CD4-positive, alpha-beta T cell (primary cell): ENCODE measurements at regions not wholly inside any gene's neighbourhood (a gene's known extent, or its start where the extent isn't known, plus 50 kb on each side); places are given as distances from the start of the nearest gene placed in this dataset.

Source experiments
- ATAC-seq: fragments of 200-7000 bp; cut with Tn5 transposase; one replicate; pipeline ENCODE4 v1.10.0; 2022; ENCODE audit warnings: mild to moderate bottlenecking; ENCODE audit not compliant: poor library complexity
- CTCF ChIA-PET: fragments of 350-600 bp; sonication (Branson Sonifier 250); formaldehyde crosslinking; loops from one replicate; lab custom pipeline; 2021; ENCODE audit warnings: antibody characterized with exemption, inconsistent platforms; lab: Charles Lee
- POLR2A ChIA-PET: fragments of 350-600 bp; sonication (Branson Sonifier 250); formaldehyde crosslinking; loops from one replicate; lab custom pipeline; 2021; ENCODE audit warnings: antibody characterized with exemption, inconsistent platforms; lab: Charles Lee
- DNase-seq, 14 experiments: peaks; one replicate each; pipeline ENCODE4 v3.0.0-alpha.2; 2013 to 2020; ENCODE audit warnings: mixed read lengths in 2 of 14
- H3K27ac ChIP-seq, 2 donors: one replicate each; pipeline versions ENCODE4 v1.5.1 to v1.7.0; 2013; ENCODE audit warnings: low read length in 2 of 2, low read depth in 1 of 2, mild to moderate bottlenecking in 1 of 2
- H3K27me3 ChIP-seq, 2 experiments: 1 replicate in 1 of 2; 2 replicates in 1 of 2; pipeline versions ENCODE4 v1.6.1 to v1.7.0; 2013; ENCODE audit warnings: low read length in 2 of 2, control low read depth in 1 of 2, mild to moderate bottlenecking in 1 of 2, moderate library complexity in 1 of 2; ENCODE audit not compliant: insufficient read depth in 2 of 2, control insufficient read depth in 1 of 2
- H3K36me3 ChIP-seq: one replicate; pipeline ENCODE4 v1.6.1; 2013; ENCODE audit warnings: low read length, control low read depth; ENCODE audit not compliant: insufficient read depth
- H3K4me1 ChIP-seq: one replicate; pipeline ENCODE4 v1.6.1; 2013; ENCODE audit warnings: low read length, control low read depth; ENCODE audit not compliant: insufficient read depth
- H3K4me3 ChIP-seq: one replicate; pipeline ENCODE4 v1.5.1; 2013; ENCODE audit warnings: mild to moderate bottlenecking, low read length, moderate library complexity
- H3K9me3 ChIP-seq, 2 experiments: 1 replicate in 1 of 2; 2 replicates in 1 of 2; pipeline versions ENCODE4 v1.6.1 to v1.7.0; 2013; ENCODE audit warnings: low read length in 2 of 2, mild to moderate bottlenecking in 2 of 2, control low read depth in 1 of 2, moderate library complexity in 1 of 2; ENCODE audit not compliant: control insufficient read depth in 1 of 2, insufficient read depth in 1 of 2
- H3K27ac Mint-ChIP-seq: one replicate; pipeline ENCODE4 v1.8.0; 2020; ENCODE audit warnings: mixed read lengths
- H3K27me3 Mint-ChIP-seq: one replicate; pipeline ENCODE4 v1.8.0; 2021; ENCODE audit warnings: mixed read lengths
- H3K36me3 Mint-ChIP-seq: one replicate; pipeline ENCODE4 v1.8.0; 2021; ENCODE audit warnings: low read depth, mixed read lengths
- H3K4me1 Mint-ChIP-seq: one replicate; pipeline ENCODE4 v1.8.0; 2021; ENCODE audit warnings: low read depth, mixed read lengths
- H3K4me3 Mint-ChIP-seq: one replicate; pipeline ENCODE4 v1.8.0; 2020; ENCODE audit warnings: mild to moderate bottlenecking, mixed read lengths
- H3K9me3 Mint-ChIP-seq: one replicate; pipeline ENCODE4 v1.8.0; 2020; ENCODE audit warnings: mixed read lengths
- intact Hi-C, 2 experiments: fragments of 100-400 bp; cut with DNase I in 1 of 2; cut with micrococcal nuclease in 1 of 2; formaldehyde crosslinking; loops; one replicate each; pipeline versions ENCODE4 v1.15.1 to v1.9.0; 2023 to 2025; cut with DNase I, micrococcal nuclease
- TF ChIP-seq, protein P1 (sequence below): fragments of 200-600 bp; IDR thresholded peaks from one replicate; pipeline ENCODE4 v1.8.0; 2022; ENCODE audit warnings: antibody characterized with exemption, mild to moderate bottlenecking

GRCh38 chr6:43912598-43913371 is 142.8 kb downstream of the VEGFA start:
- Histone ChIP-seq H3K9me3 (no peaks in the 10 kb centered on the region), H3K4me1 (no peaks in the 10 kb centered on the region), H3K27ac (no peak overlapping the region), H3K27me3 (peaks cover 0 to 3% of the 10 kb centered on the region in 2 experiments), H3K4me3 (no peak overlapping the region), H3K36me3 (no peaks in the 10 kb centered on the region)
- Mint-ChIP-seq H3K27ac (no peak overlapping the region), H3K36me3 (no peaks in the 10 kb centered on the region), H3K27me3 (no peaks in the 10 kb centered on the region), H3K9me3 (no peaks in the 10 kb centered on the region), H3K4me1 (no peaks in the 10 kb centered on the region), H3K4me3 (no peak overlapping the region)
- TF ChIP-seq, protein P1, sequence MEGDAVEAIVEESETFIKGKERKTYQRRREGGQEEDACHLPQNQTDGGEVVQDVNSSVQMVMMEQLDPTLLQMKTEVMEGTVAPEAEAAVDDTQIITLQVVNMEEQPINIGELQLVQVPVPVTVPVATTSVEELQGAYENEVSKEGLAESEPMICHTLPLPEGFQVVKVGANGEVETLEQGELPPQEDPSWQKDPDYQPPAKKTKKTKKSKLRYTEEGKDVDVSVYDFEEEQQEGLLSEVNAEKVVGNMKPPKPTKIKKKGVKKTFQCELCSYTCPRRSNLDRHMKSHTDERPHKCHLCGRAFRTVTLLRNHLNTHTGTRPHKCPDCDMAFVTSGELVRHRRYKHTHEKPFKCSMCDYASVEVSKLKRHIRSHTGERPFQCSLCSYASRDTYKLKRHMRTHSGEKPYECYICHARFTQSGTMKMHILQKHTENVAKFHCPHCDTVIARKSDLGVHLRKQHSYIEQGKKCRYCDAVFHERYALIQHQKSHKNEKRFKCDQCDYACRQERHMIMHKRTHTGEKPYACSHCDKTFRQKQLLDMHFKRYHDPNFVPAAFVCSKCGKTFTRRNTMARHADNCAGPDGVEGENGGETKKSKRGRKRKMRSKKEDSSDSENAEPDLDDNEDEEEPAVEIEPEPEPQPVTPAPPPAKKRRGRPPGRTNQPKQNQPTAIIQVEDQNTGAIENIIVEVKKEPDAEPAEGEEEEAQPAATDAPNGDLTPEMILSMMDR, result no peak
- ATAC-seq (no peak), DNase-seq (no peak)
- ChIA-PET CTCF (no interaction called here), POLR2A (interaction anchor here (0.7 kb wide), 1 partner anchor 1194 kb away, joined by 3 read pairs; no protein-coding TSS in a partner anchor)
- intact Hi-C loops, result no loop called here

- no peaks in the 10 kb centered on the region for H3K9me3 ChIP-seq
- CTCF ChIA-PET, result no interaction called here
- Mint-ChIP-seq H3K27ac (no peak overlapping the region), H3K9me3 (no peaks in the 10 kb centered on the region), H3K27me3 (no peaks in the 10 kb centered on the region), H3K4me3 (no peak overlapping the region), H3K4me1 (no peaks in the 10 kb centered on the region), H3K36me3 (no peaks in the 10 kb centered on the region)
- no peak overlapping the region for H3K27ac ChIP-seq
- no peaks in the 10 kb centered on the region for H3K36me3 ChIP-seq
- TF ChIP-seq, protein P1, result no peak
- POLR2A ChIA-PET, result no interaction called here
- DNase-seq (no peak), ATAC-seq (no peak)
- intact Hi-C loops, result no loop called here
- H3K4me3 ChIP-seq, result no peak overlapping the region
- no peaks in the 10 kb centered on the region for H3K4me1 ChIP-seq
- H3K27me3 ChIP-seq, result peaks cover 0 to 3% of the 10 kb centered on the region in 2 experiments
Measured at GRCh38 chr6:43912116-43912577, 142.1 kb downstream of the VEGFA start.

GRCh38 chr6:43911354-43912115 is 141.5 kb downstream of the VEGFA start:
- CTCF ChIA-PET, result no interaction called here
- Mint-ChIP-seq H3K27me3 (no peaks in the 10 kb centered on the region), H3K36me3 (no peaks in the 10 kb centered on the region), H3K27ac (no peak overlapping the region), H3K4me1 (no peaks in the 10 kb centered on the region), H3K9me3 (no peaks in the 10 kb centered on the region), H3K4me3 (no peak overlapping the region)
- Histone ChIP-seq H3K4me1 (no peaks in the 10 kb centered on the region), H3K9me3 (no peaks in the 10 kb centered on the region), H3K4me3 (no peak overlapping the region), H3K36me3 (no peaks in the 10 kb centered on the region), H3K27me3 (peaks cover 0 to 3% of the 10 kb centered on the region in 2 experiments), H3K27ac (no peak overlapping the region)
- no peak for ATAC-seq
- POLR2A ChIA-PET, result no interaction called here
- TF ChIP-seq, protein P1, result no peak
- DNase-seq, result no peak
- intact Hi-C loops, result no loop called here
